ENCODE measurements at regions not wholly inside any gene's neighbourhood (a gene's known extent, or its start where the extent isn't known, plus 50 kb on each side); places are given as distances from the start of the nearest gene placed in this dataset.

GRCh38 chr19:30231408-30232318 lies 140.5 kb upstream of the ZNF536 start:
- Histone ChIP-seq H3K9me2 (ENCODE audit: low read depth, low read length) (no peaks in the 10 kb centered on the region), H2AFZ (ENCODE audit: low read length) (no peak overlapping the region), H3K4me2 (ENCODE audit: low read length) (no peak overlapping the region), H3K4me3 (ENCODE audit: low read depth, low read length, poor library complexity, severe bottlenecking) (no peak overlapping the region), H3K27ac (ENCODE audit: low read depth, low read length, poor library complexity, severe bottlenecking) (no peak overlapping the region), H3K4me1 (ENCODE audit: insufficient read depth, low read length, severe bottlenecking) (no peaks in the 10 kb centered on the region), H3K9me3 (ENCODE audit: low read length) (no peaks in the 10 kb centered on the region), H3F3A (ENCODE audit: insufficient read depth, low read length) (no peaks in the 10 kb centered on the region), H3K36me3 (ENCODE audit: insufficient read depth, low read length) (no peaks in the 10 kb centered on the region), H4K20me1 (ENCODE audit: insufficient read depth, low read length) (no peaks in the 10 kb centered on the region), H3K27me3 (ENCODE audit: insufficient read depth, low read length) (0 out of 2 replicates have a peak, but pooled peaks cover 3% of the 10 kb centered on the region), H3K9ac (ENCODE audit: low read length) (no peak overlapping the region), H3K79me2 (ENCODE audit: insufficient read depth, low read length) (no peaks in the 10 kb centered on the region)
- TF ChIP-seq EZH2 (IDR thresholded peaks at IDR 0.05; ENCODE audit: borderline replicate concordance, low read length) (no peak), CTCF (IDR thresholded peaks at IDR 0.05; ENCODE audit: low read length) (no peak)

- Histone ChIP-seq H3K9me2 (ENCODE audit: low read depth, low read length) (no peaks in the 10 kb centered on the region), H3K9ac (ENCODE audit: low read length) (no peak overlapping the region), H3K4me3 (ENCODE audit: low read depth, low read length, poor library complexity, severe bottlenecking) (no peak overlapping the region), H3K27ac (ENCODE audit: low read depth, low read length, poor library complexity, severe bottlenecking) (no peak overlapping the region), H3F3A (ENCODE audit: insufficient read depth, low read length) (no peaks in the 10 kb centered on the region), H2AFZ (ENCODE audit: low read length) (no peak overlapping the region), H3K9me3 (ENCODE audit: low read length) (no peaks in the 10 kb centered on the region), H3K79me2 (ENCODE audit: insufficient read depth, low read length) (no peaks in the 10 kb centered on the region), H3K4me1 (ENCODE audit: insufficient read depth, low read length, severe bottlenecking) (no peaks in the 10 kb centered on the region), H3K4me2 (ENCODE audit: low read length) (no peak overlapping the region), H3K36me3 (ENCODE audit: insufficient read depth, low read length) (no peaks in the 10 kb centered on the region), H3K27me3 (ENCODE audit: insufficient read depth, low read length) (0 out of 2 replicates have a peak, but pooled peaks cover 3% of the 10 kb centered on the region), H4K20me1 (ENCODE audit: insufficient read depth, low read length) (no peaks in the 10 kb centered on the region)
- no peak for TF ChIP-seq EZH2 (IDR thresholded peaks at IDR 0.05; ENCODE audit: borderline replicate concordance, low read length)
- no peak for TF ChIP-seq CTCF (IDR thresholded peaks at IDR 0.05; ENCODE audit: low read length)
Observed at GRCh38 chr19:30233375-30233774, 138.8 kb upstream of the ZNF536 start.

GRCh38 chr19:30235946-30236345 lies 136.2 kb upstream of the ZNF536 start:
- Histone ChIP-seq H3K9me2 (ENCODE audit: low read depth, low read length) (no peaks in the 10 kb centered on the region), H3K9me3 (ENCODE audit: low read length) (no peaks in the 10 kb centered on the region), H3F3A (ENCODE audit: insufficient read depth, low read length) (no peaks in the 10 kb centered on the region), H3K27ac (ENCODE audit: low read depth, low read length, poor library complexity, severe bottlenecking) (no peak overlapping the region), H3K27me3 (ENCODE audit: insufficient read depth, low read length) (no peaks in the 10 kb centered on the region), H4K20me1 (ENCODE audit: insufficient read depth, low read length) (no peaks in the 10 kb centered on the region), H2AFZ (ENCODE audit: low read length) (no peak overlapping the region), H3K4me2 (ENCODE audit: low read length) (no peak overlapping the region), H3K4me1 (ENCODE audit: insufficient read depth, low read length, severe bottlenecking) (no peaks in the 10 kb centered on the region), H3K4me3 (ENCODE audit: low read depth, low read length, poor library complexity, severe bottlenecking) (no peak overlapping the region), H3K79me2 (ENCODE audit: insufficient read depth, low read length) (no peaks in the 10 kb centered on the region), H3K36me3 (ENCODE audit: insufficient read depth, low read length) (no peaks in the 10 kb centered on the region), H3K9ac (ENCODE audit: low read length) (no peak overlapping the region)
- no peak for TF ChIP-seq EZH2 (IDR thresholded peaks at IDR 0.05; ENCODE audit: borderline replicate concordance, low read length)
- no peak for TF ChIP-seq CTCF (IDR thresholded peaks at IDR 0.05; ENCODE audit: low read length)
